Vagina (tissue), 2 donors: ENCODE measurements at regions not wholly inside any gene's neighbourhood (a gene's known extent, or its start where the extent isn't known, plus 50 kb on each side); places are given as distances from the start of the nearest gene placed in this dataset.
"Not testable (repeated sequence)": the region's sequence is repeated elsewhere in the genome, so short reads cannot be mapped to it uniquely, and the experiment has no call there.

Experiments used
- DNase-seq, 2 donors: peaks; one replicate each; pipeline ENCODE4 v3.0.0-alpha.2; 2017; ENCODE audit errors: extremely low spot score in 2 of 2
- H3K27ac ChIP-seq: fragments of 200-600 bp; sonication (generic); one replicate; pipeline ENCODE4 v1.5.1; 2019
- H3K27me3 ChIP-seq: fragments of 200-600 bp; sonication (generic); one replicate; pipeline ENCODE4 v1.5.1; 2019
- H3K36me3 ChIP-seq, 2 donors: fragments of 200-600 bp; sonication (generic); one replicate each; pipeline ENCODE4 v1.5.1; 2017 to 2019
- H3K4me1 ChIP-seq: fragments of 200-600 bp; sonication (generic); one replicate; pipeline ENCODE4 v1.5.1; 2019
- H3K4me3 ChIP-seq, 2 donors: fragments of 200-600 bp; sonication (generic); 1 replicate in 1 of 2; 2 replicates in 1 of 2; pipeline ENCODE4 v1.5.1; 2016 to 2019
- H3K9me3 ChIP-seq: fragments of 200-600 bp; sonication (generic); one replicate; pipeline ENCODE4 v1.5.1; 2019
- CTCF ChIP-seq, 3 experiments: fragments of 450-650 bp in 2 of 3; fragments of 200-600 bp in 1 of 3; sonication (generic) in 1 of 3; IDR thresholded peaks; one replicate each; pipeline ENCODE4 v1.5.1; 2017 to 2019; ENCODE audit warnings: antibody characterized with exemption in 3 of 3, mild to moderate bottlenecking in 2 of 3, moderate library complexity in 2 of 3
- POLR2A ChIP-seq, 2 donors: fragments of 450-650 bp; IDR thresholded peaks; one replicate each; pipeline ENCODE4 v1.6.1; 2017; ENCODE audit warnings: antibody characterized with exemption in 2 of 2, mild to moderate bottlenecking in 2 of 2, moderate library complexity in 2 of 2
- POLR2AphosphoS5 ChIP-seq, 2 donors: sonication (generic); formaldehyde crosslinking; IDR thresholded peaks; one replicate each; pipeline ENCODE4 v1.9.0; 2017; ENCODE audit warnings: antibody characterized with exemption in 2 of 2, mild to moderate bottlenecking in 2 of 2, low read depth in 1 of 2; ENCODE audit not compliant: insufficient read depth in 1 of 2
- intact Hi-C: fragments of 100-400 bp; cut with DNase I; formaldehyde crosslinking; loops from one replicate; pipeline ENCODE4 v1.15.1; 2023

DNA sequence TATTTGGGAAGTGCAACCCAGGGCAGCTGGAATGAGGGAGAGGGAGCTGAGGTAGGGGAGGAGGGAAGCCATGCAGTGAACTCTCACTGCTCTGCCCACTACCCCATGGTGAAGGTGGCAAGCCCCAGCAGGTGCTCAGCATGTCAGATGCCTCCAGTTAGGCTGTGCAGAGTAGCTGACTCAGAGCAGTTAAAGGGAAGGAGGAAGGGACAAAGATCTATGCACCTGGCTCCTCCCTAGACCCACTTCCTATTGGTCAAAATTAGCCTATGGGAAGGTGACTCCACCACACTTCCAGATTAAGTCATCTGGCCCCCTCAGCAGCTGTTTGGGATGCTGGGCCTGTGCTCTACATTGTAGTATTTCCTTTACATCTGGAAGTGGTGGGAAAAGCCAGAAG lies 125.7 kb upstream of the MTPN start:
- Histone ChIP-seq H3K36me3 (no peaks in the 10 kb centered on the region), H3K27ac (no peak overlapping the region), H3K27me3 (no peaks in the 10 kb centered on the region), H3K9me3 (no peaks in the 10 kb centered on the region), H3K4me1 (no peaks in the 10 kb centered on the region), H3K4me3 (no peak overlapping the region)
- intact Hi-C loops: no loop called here
- DNase-seq: no peak
- no peak for TF ChIP-seq POLR2AphosphoS5 (IDR thresholded peaks at IDR 0.05; ENCODE audit: insufficient read depth in 1 of 2, low read depth in 1 of 2)
- no peak for TF ChIP-seq POLR2A (IDR thresholded peaks at IDR 0.05)
- no peak for TF ChIP-seq CTCF (IDR thresholded peaks at IDR 0.05)

- H3K27me3 ChIP-seq, H3K27ac ChIP-seq, H3K4me3 ChIP-seq, intact Hi-C loops, H3K9me3 ChIP-seq, H3K36me3 ChIP-seq, DNase-seq, H3K4me1 ChIP-seq: not testable (repeated sequence)
These were observed 115.6 kb upstream of the MTPN start for GRCh38 chr7:136092714-136093113.

- no peak overlapping the region for H3K4me3 ChIP-seq
- no peaks in the 10 kb centered on the region for H3K27me3 ChIP-seq
- no peak for TF ChIP-seq POLR2AphosphoS5 (IDR thresholded peaks at IDR 0.05; ENCODE audit: insufficient read depth in 1 of 2, low read depth in 1 of 2)
- TF ChIP-seq CTCF (IDR thresholded peaks at IDR 0.05): no peak
- no peak for TF ChIP-seq POLR2A (IDR thresholded peaks at IDR 0.05)
- intact Hi-C loops: no loop called here
- no peak overlapping the region for H3K27ac ChIP-seq
- DNase-seq: no peak
- no peaks in the 10 kb centered on the region for H3K9me3 ChIP-seq
- no peaks in the 10 kb centered on the region for H3K36me3 ChIP-seq
- H3K4me1 ChIP-seq: no peaks in the 10 kb centered on the region
These were observed 110.7 kb upstream of the MTPN start for GRCh38 chr7:136087881-136088280.

GRCh38 chr7:136086712-136087111 lies 109.6 kb upstream of the MTPN start:
- H3K4me1 ChIP-seq: no peaks in the 10 kb centered on the region
- no peaks in the 10 kb centered on the region for H3K9me3 ChIP-seq
- no peaks in the 10 kb centered on the region for H3K27me3 ChIP-seq
- TF ChIP-seq POLR2A (IDR thresholded peaks at IDR 0.05) (no peak), POLR2AphosphoS5 (IDR thresholded peaks at IDR 0.05; ENCODE audit: insufficient read depth in 1 of 2, low read depth in 1 of 2) (peak in 1 of 2 donors; percentile 76), CTCF (IDR thresholded peaks at IDR 0.05) (no peak)
- DNase-seq: no peak
- peak overlapping the region in 1 of 2 donors; percentile 36 for H3K4me3 ChIP-seq
- peak overlapping the region; percentile 12 for H3K27ac ChIP-seq
- no peaks in the 10 kb centered on the region for H3K36me3 ChIP-seq
- intact Hi-C loops: no loop called here

- Histone ChIP-seq H3K27me3 (no peaks in the 10 kb centered on the region), H3K27ac (no peak overlapping the region), H3K4me3 (no peak overlapping the region), H3K4me1 (no peaks in the 10 kb centered on the region), H3K36me3 (no peaks in the 10 kb centered on the region), H3K9me3 (no peaks in the 10 kb centered on the region)
- intact Hi-C loops: no loop called here
- DNase-seq: no peak
- TF ChIP-seq POLR2A (IDR thresholded peaks at IDR 0.05): no peak
- no peak for TF ChIP-seq CTCF (IDR thresholded peaks at IDR 0.05)
- no peak for TF ChIP-seq POLR2AphosphoS5 (IDR thresholded peaks at IDR 0.05; ENCODE audit: insufficient read depth in 1 of 2, low read depth in 1 of 2)
These were observed 102.8 kb upstream of the MTPN start for GRCh38 chr7:136079934-136080333.

- Histone ChIP-seq H3K4me1 (no peaks in the 10 kb centered on the region), H3K27ac (no peak overlapping the region), H3K27me3 (no peaks in the 10 kb centered on the region), H3K36me3 (no peaks in the 10 kb centered on the region), H3K9me3 (no peaks in the 10 kb centered on the region), H3K4me3 (no peak overlapping the region)
- intact Hi-C loops: no loop called here
- no peak for TF ChIP-seq POLR2AphosphoS5 (IDR thresholded peaks at IDR 0.05; ENCODE audit: insufficient read depth in 1 of 2, low read depth in 1 of 2)
- no peak for TF ChIP-seq CTCF (IDR thresholded peaks at IDR 0.05)
- no peak for TF ChIP-seq POLR2A (IDR thresholded peaks at IDR 0.05)
- no peak for DNase-seq
These were observed 102.3 kb upstream of the MTPN start for GRCh38 chr7:136079478-136079892.
